Stimulated activated CD8-positive, alpha-beta memory T cell treated with anti-CD3 and anti-CD28 coated beads, Interleukin-15, amount 100 ng/mL, for 48 hours (primary cell): ENCODE measurements at regions not wholly inside any gene's neighbourhood (a gene's known extent, or its start where the extent isn't known, plus 50 kb on each side); places are given as distances from the start of the nearest gene placed in this dataset.

Experiments used
- DNase-seq, 2 donors: peaks; one replicate each; pipeline ENCODE4 v3.0.0-alpha.2; 2020; ENCODE audit warnings: low read depth in 2 of 2

- no peak for DNase-seq
Observed at GRCh38 chr9:108676355-108676754, 179.4 kb downstream of the ACTL7B start.

DNA sequence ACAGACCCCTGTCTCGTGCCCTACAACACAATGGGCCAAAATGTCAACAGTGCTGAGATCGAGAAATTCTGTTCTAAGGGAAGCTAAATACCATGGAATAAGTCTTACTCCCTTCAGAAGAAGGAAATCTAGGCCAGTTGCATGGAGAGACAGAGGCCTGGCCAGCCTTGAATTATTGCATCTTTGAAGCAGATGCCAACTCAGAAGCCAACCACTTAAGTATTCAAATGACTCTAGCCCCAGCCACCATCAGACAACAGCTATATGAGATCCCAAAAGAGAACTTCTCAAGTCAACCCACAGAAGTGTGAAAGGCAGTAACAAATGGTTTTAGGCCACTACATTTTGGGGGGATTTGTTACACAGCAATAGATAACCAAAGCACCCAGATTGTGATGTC is 180.1 kb downstream of the ACTL7B start:
- DNase-seq: no peak

DNA sequence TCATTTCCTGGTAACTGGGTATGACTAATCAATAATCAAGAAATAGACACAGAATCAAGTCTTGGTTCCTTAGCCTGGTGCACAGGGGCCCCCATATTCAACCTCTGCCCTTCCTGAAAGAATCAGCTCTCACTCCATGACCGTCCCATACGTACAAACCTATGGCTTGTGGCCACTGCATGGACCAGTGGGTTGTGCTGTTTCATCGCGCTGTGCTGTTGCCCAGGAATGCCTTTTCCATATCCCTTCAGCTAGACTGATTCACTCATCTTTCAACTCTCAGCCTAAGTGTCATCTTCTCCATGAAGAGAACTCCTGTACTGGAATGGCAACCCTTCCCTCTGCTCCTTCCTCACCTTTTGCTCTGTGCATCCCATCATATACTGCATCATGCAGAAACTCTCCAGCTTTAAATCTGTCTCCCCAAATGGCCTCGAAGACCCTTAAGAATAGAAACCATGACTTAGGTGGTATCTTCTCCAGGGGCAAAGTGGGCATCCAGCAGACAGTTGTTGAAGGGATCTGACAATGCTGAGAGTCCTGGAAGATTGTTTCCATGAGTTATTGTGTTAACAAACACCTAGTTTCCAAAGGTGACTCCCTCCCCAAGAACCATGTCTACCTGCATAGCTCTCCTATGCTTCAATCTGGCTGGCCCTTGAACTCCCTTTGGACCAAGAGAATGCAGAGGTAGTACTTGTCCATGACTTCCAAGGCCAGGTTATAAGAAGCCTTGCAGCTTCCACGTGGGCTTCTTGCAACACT is 180.8 kb downstream of the ACTL7B start:
- DNase-seq: no peak

- DNase-seq: no peak
Observed at GRCh38 chr9:108673386-108673785, 182.4 kb downstream of the ACTL7B start.

DNA sequence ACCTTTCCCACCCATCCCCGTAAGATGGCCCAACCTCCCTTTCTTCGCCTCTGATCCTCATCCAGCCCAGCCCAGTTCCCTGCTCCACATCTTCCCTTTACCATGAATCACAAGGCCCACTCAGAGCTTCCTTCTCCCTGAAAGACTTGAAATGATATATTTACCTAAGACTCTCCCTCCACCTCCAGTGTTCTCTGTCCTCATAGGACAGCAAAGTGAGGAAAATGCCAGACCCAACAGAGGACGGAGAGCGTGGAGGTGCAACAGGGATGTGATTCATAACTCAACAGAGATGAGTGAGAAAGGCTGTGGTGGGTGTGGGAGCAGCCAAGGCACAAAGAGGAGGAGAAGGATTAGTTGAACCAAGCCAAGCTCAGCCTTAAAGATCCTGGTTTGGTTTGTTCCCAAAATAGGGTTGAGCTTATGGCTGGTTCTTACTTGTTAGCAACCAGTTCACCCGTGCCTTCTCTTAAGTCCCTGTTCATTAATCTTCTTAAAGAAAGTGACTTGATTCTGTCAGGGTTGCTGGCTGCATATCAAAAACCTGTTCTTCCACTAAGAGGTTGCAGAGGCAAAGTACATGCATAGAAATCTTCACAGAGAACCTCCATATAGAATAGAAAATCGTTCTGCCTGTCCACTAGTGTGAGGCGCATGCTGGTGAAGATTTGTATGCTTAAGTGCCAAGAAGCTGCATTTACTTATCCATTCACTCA is 183.2 kb downstream of the ACTL7B start:
- DNase-seq: no peak

DNA sequence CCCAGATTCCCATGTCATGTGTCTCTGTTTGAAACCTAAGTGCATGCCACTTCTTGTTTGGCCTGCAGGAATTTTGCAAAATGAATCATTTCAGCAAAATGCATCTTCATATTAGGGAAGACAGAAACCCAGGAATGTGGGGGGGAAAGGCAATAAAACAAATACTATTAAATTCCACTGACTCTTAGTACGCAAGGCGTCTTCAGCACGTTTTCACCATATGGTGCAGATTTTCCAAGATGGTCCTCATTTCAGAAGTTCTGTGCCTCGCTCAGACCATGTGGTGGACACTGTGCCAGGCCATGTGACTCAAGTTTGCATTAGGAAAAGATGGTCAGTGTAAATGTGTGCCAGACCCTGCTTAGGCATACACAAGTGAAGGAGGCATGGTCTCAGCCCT is 184.0 kb downstream of the ACTL7B start:
- no peak for DNase-seq

GRCh38 chr9:108671176-108671575 is 184.6 kb downstream of the ACTL7B start:
- DNase-seq: no peak

DNA sequence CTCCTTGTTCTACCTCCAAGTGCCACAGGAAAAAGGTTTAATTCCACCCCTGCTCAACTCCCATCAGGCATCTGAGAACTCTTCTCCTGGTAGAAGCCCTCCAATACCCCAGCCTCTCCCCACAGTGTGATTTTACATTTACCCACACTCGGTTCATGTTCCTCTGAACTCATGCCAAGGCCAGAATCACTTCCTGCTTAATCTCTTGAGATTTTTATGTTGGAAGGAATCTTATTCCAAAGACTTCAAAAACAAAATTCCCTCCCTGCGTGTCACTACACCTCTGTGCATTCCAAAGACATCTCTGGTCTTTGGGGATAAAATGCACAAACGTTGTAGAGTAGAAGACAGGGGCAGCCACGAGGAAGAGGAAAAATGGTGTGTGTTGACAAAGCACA is 186.8 kb downstream of the ACTL7B start:
- no peak for DNase-seq

DNA sequence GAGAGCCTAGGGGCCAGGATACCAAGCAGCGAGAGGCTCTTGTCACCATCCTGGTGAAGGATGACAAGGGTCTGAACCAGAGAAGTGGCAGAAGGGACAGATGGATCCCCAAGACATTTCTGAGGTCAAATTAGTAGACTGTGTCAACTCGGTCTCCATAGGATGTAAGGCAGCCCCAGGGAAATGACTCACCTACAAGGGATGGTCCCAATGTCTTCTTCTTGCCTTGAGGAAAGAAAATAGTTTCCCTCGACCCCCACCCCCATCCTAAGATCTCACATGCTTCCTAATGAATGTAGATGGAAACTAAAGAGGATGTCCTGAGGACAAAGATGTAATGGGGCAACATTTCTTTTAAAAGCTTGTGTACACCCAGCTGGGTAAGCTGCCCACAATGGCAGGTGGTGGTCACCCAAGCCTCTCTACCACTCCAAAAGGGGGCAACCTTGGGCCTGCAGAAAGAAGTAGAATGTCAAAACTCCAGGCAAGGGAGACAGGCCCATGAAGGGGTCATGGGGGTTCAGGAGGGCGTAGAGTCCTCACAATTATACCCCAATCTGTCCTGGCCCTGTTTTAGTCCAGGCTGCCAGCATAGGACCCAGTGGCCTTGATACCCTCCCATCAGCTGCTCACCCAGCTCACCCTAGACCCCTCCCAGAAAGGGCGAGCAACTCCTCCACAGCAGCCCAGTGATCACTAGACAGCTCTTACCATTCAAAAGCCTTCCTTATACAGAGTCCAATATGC is 187.4 kb downstream of the ACTL7B start:
- no peak for DNase-seq

DNA sequence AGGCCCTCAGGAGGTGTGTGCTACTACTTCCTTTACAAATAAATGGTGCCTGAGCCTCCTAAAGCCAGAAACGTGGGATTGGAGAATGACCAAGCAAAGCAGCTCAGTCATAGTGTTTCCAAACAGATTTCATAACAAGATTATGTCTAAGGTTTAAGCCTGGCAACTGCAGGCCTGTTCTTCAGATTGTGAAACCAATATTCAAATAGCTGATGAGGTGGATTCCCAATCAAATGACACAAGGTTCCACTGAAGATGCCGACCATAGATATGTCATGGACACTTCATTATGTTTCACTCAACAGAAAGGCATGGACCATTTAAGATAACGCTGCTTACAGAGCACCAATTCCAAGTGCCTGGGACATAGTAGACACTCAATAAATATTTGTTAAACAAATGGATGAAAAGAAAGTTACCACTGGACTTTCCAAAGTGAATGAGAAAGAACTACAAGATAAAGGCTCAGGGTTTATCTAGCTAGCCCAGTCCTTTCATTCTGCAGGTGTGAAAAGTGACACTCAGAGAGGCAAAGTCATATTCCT is 189.5 kb downstream of the ACTL7B start:
- no peak for DNase-seq

DNA sequence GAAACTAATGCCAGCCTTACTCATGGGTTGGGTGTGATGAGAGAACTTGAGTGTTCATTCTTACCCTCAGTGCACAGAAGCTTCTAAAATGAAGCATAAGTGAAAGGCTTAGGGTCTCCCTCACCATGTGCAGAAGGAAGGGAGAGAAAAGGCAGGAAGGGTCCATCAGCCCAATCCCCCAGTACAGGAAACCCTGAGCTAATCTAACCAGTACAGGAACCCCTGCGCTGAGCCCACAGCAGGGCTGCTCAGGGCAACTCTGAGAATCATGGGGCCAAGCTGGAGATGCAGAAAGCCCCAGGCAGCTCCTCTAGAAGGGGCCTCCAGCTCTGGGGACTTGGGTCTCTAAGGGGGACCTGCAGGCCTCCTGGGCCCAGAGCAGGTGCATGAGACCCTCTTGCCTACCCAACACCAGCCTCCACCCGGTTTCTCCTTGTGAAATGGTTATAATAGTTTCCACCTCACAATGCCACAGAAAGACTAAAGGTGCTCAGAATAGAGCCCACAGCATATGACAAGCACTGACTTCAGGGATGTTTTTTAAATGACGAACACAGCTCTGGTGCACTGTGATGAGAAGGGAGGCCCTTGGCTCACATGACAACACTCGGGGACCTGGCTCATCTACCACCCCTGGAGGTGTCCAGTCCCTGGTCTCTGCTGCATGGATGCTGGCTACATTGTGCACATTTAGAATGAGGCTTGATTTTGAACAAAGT is 190.1 kb downstream of the ACTL7B start:
- DNase-seq: no peak

GRCh38 chr9:108664309-108665255 is 191.2 kb downstream of the ACTL7B start:
- DNase-seq: no peak

GRCh38 chr9:108663422-108663821 is 192.4 kb downstream of the ACTL7B start:
- no peak for DNase-seq

- no peak for DNase-seq
Observed at GRCh38 chr9:108662956-108663355, 192.8 kb downstream of the ACTL7B start.

- no peak for DNase-seq
Observed at GRCh38 chr9:108662091-108662875, 193.5 kb downstream of the ACTL7B start.

DNA sequence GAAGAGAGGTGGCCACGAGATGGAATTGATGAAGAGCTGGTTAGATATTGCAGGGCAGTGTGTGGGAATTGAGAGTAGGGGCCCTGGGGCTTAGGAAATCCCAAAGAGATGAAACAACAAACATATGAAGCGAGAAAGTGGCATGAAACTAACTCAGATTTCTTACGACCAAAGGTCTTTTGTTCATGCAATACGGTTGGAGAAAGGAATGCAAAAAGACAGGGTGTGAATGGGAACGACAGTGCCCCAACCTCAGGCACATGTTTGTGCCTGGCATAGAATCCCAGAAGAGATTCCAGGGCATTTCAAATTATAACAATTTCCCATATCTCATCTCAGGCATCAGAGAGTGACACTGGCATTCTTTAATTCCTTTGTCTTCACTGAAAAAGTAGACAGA is 199.2 kb downstream of the ACTL7B start:
- DNase-seq: no peak

GRCh38 chr9:108655818-108656217 is 200.0 kb downstream of the ACTL7B start:
- DNase-seq: no peak

DNA sequence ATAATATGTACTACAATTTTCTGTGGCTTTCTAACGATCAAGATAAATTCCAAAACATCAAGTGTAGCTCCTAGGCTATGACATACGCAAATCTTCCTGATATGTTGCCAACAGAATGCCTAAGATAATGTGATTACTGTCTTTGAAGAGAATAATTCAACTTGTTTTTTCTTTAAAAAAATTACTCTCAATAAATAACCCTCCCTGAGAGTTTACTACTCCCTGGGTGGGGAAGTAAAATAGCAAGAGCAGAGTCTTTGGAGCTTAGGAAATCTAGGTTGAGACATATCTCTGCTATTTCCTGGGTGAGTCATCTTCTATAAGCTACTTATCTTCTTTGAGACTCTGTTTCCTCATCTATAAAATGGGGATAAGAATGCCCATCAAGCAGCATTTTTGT is 201.2 kb downstream of the ACTL7B start:
- DNase-seq: no peak

DNA sequence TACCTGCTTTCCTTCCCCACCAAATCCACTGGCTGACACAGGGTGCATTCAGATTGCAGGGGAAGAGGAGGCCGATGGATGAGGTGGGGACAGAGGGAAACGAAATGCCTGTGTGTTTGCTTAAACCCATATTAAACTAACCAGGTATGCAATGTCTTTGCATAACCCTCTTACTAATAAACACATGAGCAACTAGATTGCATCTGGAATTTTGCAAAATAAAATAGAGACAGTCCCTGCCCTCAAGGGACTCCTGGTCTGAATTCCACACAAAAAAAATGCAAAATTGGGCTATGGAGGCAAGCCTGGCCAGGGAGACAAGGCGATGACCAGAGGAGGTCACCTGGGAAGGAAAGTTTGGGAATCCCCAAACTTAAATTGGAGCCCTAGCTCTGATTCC is 202.9 kb downstream of the ACTL7B start:
- no peak for DNase-seq

- DNase-seq: no peak
Observed at GRCh38 chr9:108650826-108651225, 205.0 kb downstream of the ACTL7B start.
